ENCODE measurements at regions not wholly inside any gene's neighbourhood (a gene's known extent, or its start where the extent isn't known, plus 50 kb on each side); places are given as distances from the start of the nearest gene placed in this dataset.

GRCh38 chr16:13708347-13709120 lies 211.4 kb upstream of the ERCC4 start (continued):
- no peak for TF ChIP-seq ZNF512B (CRISPR knock-in tag; IDR thresholded peaks at IDR 0.05; ENCODE audit: borderline replicate concordance)

GRCh38 chr16:13718748-13719147 lies 201.2 kb upstream of the ERCC4 start:
- no peaks in the 10 kb centered on the region for H3K4me1 ChIP-seq (ENCODE audit: insufficient read depth, low read length)
- no peaks in the 10 kb centered on the region for H4K20me1 ChIP-seq (ENCODE audit: insufficient read depth, low read length)
- no TSS peak for BruUV-seq (replicated peaks)
- no peak for DNase-seq (ENCODE audit: low spot score)
- 39% methylated on average over 7 of the region's 7 CpGs for WGBS (ENCODE audit: low lambda C conversion rate)
- intact Hi-C loops (cut with micrococcal nuclease; ENCODE audit: unreplicated experiment) = no loop called here
- no peaks in the 10 kb centered on the region for H3K79me2 ChIP-seq (ENCODE audit: insufficient read depth, low read length)
- in situ Hi-C loops (cut with HindIII; ENCODE audit: extremely low pct_ligation_motif_present, low pct_unique_long_range_greater_than_20kb) = no loop called here
- no peak overlapping the region for H3K27ac ChIP-seq (ENCODE audit: extremely low read length, insufficient read depth, low read length)
- FAIRE-seq = no peak
- no peak overlapping the region for H2AFZ ChIP-seq (ENCODE audit: low read length)
- POLR2A ChIA-PET = no interaction called here
- H3K36me3 ChIP-seq (replicated peaks in 1 of 2; ENCODE audit: control insufficient read depth in 1 of 2, insufficient read depth in 2 of 2, low read length in 2 of 2) = no peaks in the 10 kb centered on the region
- H3K9me3 ChIP-seq (ENCODE audit: low read length) = no peaks in the 10 kb centered on the region
- H3K27me3 ChIP-seq (ENCODE audit: control insufficient read depth in 1 of 2, insufficient read depth in 2 of 2, low read length in 2 of 2) = no peaks in the 10 kb centered on the region
- no peak overlapping the region for H3K4me3 ChIP-seq (replicated peaks in 1 of 3; ENCODE audit: insufficient read depth in 1 of 3, low read depth in 2 of 3, low read length in 3 of 3)
- no peak overlapping the region for H3K4me2 ChIP-seq (ENCODE audit: low read depth, low read length)
- no peak overlapping the region for H3K9ac ChIP-seq (ENCODE audit: insufficient read depth, low read depth, low read length)
- CTCF ChIA-PET (ENCODE audit: low intra/inter-chr PET ratio, low total read pairs) = no interaction called here
- no peak for ATAC-seq
- TF ChIP-seq TMF1 (CRISPR knock-in tag; IDR thresholded peaks at IDR 0.05; ENCODE audit: low read depth) = no peak
- no peak for TF ChIP-seq ISX (CRISPR knock-in tag; conservative IDR thresholded peaks at IDR 0.05)
- TF ChIP-seq ZNF746 (CRISPR knock-in tag; IDR thresholded peaks at IDR 0.05) = no peak
- TF ChIP-seq ZNF883 (CRISPR knock-in tag; IDR thresholded peaks at IDR 0.05; ENCODE audit: not compliant biosample characterization) = no peak
- TF ChIP-seq ZNF318 (CRISPR knock-in tag; IDR thresholded peaks at IDR 0.05) = no peak
- TF ChIP-seq HOXA3 (CRISPR knock-in tag; IDR thresholded peaks at IDR 0.05) = no peak
- TF ChIP-seq NR1H2 (CRISPR knock-in tag; IDR thresholded peaks at IDR 0.05; ENCODE audit: borderline replicate concordance, low read depth) = no peak
- TF ChIP-seq SUZ12 (IDR thresholded peaks at IDR 0.05; ENCODE audit: low read depth, low read length) = no peak
- TF ChIP-seq TFDP2 (CRISPR knock-in tag; IDR thresholded peaks at IDR 0.05) = no peak
